Osteocyte (in vitro differentiated cells): ENCODE measurements at regions not wholly inside any gene's neighbourhood (a gene's known extent, or its start where the extent isn't known, plus 50 kb on each side); places are given as distances from the start of the nearest gene placed in this dataset.

Source experiments
- DNase-seq: peaks from one replicate; pipeline ENCODE4 v3.0.0; 2021; ENCODE audit warnings: mixed read lengths; ENCODE audit not compliant: unreplicated experiment; ENCODE audit errors: extremely low spot score
- H3K27ac Mint-ChIP-seq: one replicate; pipeline ENCODE4 v1.8.0; 2021; ENCODE audit warnings: mild to moderate bottlenecking, mixed read lengths; ENCODE audit not compliant: unreplicated experiment
- H3K27me3 Mint-ChIP-seq: one replicate; pipeline ENCODE4 v1.8.0; 2021; ENCODE audit warnings: mixed read lengths; ENCODE audit not compliant: unreplicated experiment
- H3K36me3 Mint-ChIP-seq: one replicate; pipeline ENCODE4 v1.8.0; 2021; ENCODE audit warnings: mixed read lengths; ENCODE audit not compliant: unreplicated experiment
- H3K4me1 Mint-ChIP-seq: one replicate; pipeline ENCODE4 v1.8.0; 2021; ENCODE audit warnings: mixed read lengths; ENCODE audit not compliant: unreplicated experiment
- H3K4me3 Mint-ChIP-seq: one replicate; pipeline ENCODE4 v1.8.0; 2021; ENCODE audit warnings: mild to moderate bottlenecking, moderate library complexity, mixed read lengths; ENCODE audit not compliant: unreplicated experiment
- H3K9me3 Mint-ChIP-seq: one replicate; pipeline ENCODE4 v1.8.0; 2021; ENCODE audit warnings: mixed read lengths; ENCODE audit not compliant: unreplicated experiment
- TF ChIP-seq, protein P1 (sequence below): fragments of 200-600 bp; sonication (generic); IDR thresholded peaks from 2 replicates; pipeline ENCODE4 v1.5.0; 2021; ENCODE audit warnings: antibody characterized with exemption, mild to moderate bottlenecking, moderate library complexity

DNA sequence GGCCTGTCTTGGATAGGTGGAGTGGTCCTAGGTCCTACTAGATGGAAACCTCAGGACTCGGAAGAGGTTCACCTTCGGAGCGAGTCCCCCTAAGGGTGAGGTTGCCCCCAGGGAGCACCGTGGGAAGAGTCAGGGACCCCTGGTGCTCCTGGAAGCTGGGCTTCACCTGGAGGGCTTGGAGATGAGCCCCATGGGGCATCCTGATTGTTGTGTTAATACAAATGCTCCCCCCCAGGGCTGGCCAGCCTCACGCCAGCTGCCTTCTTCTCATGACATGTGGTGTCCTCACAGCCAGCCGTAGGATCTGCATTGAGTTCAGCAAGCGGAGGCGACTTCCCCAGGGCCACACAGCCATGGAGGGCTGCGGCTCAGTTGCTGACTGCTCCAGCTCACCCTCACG is 1487.5 kb downstream of the BRD1 start:
- Mint-ChIP-seq H3K36me3 (no peaks in the 10 kb centered on the region), H3K27ac (no peak overlapping the region), H3K4me3 (no peak overlapping the region), H3K4me1 (peaks cover 12% of the 10 kb centered on the region), H3K9me3 (no peaks in the 10 kb centered on the region), H3K27me3 (no peaks in the 10 kb centered on the region)
- no peak for DNase-seq
- TF ChIP-seq, protein P1, sequence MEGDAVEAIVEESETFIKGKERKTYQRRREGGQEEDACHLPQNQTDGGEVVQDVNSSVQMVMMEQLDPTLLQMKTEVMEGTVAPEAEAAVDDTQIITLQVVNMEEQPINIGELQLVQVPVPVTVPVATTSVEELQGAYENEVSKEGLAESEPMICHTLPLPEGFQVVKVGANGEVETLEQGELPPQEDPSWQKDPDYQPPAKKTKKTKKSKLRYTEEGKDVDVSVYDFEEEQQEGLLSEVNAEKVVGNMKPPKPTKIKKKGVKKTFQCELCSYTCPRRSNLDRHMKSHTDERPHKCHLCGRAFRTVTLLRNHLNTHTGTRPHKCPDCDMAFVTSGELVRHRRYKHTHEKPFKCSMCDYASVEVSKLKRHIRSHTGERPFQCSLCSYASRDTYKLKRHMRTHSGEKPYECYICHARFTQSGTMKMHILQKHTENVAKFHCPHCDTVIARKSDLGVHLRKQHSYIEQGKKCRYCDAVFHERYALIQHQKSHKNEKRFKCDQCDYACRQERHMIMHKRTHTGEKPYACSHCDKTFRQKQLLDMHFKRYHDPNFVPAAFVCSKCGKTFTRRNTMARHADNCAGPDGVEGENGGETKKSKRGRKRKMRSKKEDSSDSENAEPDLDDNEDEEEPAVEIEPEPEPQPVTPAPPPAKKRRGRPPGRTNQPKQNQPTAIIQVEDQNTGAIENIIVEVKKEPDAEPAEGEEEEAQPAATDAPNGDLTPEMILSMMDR, result no peak

DNA sequence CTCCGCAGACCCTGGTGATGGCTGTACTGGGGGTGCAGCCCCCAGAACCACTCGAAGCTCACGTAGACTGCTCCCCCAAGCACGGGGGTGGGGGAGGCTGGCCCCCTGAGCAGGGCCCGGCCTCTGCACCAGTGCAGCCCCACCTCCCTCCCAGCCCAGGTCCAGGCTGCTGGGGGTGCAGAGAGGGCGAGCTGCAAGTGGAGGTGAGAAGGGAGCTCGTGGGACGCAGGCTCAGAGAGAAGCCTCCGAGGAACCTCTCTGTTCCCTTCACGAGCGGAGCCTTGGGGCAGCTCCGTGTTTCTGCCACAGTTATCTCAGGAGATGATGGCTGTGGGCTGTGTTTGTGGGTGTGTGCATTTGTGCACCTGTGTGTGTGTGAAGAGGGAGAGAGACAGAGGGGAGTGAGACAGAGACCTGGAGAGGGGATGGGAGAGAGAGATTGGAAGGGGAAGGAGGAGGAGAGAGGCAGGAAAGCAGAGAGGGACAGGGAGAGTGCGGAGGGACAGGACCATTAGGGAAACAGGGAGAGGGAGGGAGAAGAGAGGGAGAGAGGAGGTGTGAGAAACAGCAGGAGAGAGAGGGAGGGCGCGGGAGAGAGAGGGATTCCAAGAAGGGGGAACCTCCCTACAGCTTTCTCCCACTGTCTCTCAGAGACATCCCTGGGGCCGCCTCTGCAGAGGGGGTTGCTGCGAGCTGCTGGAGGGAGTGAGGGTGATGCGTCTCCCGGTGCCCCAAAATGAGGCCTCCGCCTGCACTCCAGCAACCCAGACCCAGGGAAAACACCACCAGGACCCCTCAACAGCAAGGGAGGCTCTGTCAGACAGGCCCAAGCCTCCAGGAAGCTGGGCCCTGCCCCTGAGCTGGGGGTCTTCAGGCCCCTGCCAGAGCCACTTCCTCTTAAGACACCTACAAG is 1488.6 kb downstream of the BRD1 start:
- no peaks in the 10 kb centered on the region for H3K27me3 Mint-ChIP-seq
- H3K36me3 Mint-ChIP-seq, result no peaks in the 10 kb centered on the region
- H3K9me3 Mint-ChIP-seq, result no peaks in the 10 kb centered on the region
- TF ChIP-seq, protein P1, result no peak
- peaks cover 12% of the 10 kb centered on the region for H3K4me1 Mint-ChIP-seq
- DNase-seq, result no peak
- no peak overlapping the region for H3K4me3 Mint-ChIP-seq
- H3K27ac Mint-ChIP-seq, result no peak overlapping the region

DNA sequence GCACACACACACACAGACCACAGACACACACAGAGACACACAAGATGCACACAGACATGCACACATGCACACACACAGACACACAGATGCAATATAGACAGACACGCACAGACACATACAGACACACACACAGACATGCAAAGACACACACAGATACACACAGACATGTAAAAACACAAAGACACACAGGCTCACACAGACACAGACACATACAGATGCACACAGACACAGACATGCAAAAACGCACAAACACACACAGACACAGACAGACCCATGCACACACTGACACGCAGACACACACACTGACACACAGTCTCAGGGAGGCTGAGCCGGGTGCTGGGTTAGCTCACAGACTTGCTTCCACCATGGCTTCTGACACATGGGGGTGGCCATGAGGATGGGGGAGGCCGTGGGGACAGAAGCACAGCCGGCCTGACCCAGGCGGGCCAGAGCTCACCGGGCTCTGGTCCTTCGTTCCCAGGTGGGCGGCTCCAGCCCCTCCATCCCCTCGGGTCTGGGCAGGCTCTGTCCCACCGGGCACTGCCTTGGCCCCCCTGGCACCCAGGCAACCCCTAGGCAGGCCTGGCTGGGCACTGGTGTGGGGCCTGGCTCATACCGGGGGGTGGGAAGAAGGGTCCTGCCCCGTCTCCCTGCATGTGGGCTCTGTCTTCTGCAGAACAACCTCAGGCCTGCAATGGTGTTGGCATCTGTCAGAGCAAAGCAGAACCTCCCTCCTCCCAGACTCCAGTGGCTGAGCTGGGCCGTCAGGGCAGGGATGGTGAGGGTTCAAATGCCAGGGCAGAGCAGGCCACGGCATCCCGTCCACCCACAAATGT is 1489.5 kb downstream of the BRD1 start:
- TF ChIP-seq, protein P1, result no peak
- DNase-seq, result no peak
- Mint-ChIP-seq H3K36me3 (no peaks in the 10 kb centered on the region), H3K4me1 (peaks cover 12% of the 10 kb centered on the region), H3K27ac (no peak overlapping the region), H3K27me3 (no peaks in the 10 kb centered on the region), H3K4me3 (no peak overlapping the region), H3K9me3 (no peaks in the 10 kb centered on the region)

DNA sequence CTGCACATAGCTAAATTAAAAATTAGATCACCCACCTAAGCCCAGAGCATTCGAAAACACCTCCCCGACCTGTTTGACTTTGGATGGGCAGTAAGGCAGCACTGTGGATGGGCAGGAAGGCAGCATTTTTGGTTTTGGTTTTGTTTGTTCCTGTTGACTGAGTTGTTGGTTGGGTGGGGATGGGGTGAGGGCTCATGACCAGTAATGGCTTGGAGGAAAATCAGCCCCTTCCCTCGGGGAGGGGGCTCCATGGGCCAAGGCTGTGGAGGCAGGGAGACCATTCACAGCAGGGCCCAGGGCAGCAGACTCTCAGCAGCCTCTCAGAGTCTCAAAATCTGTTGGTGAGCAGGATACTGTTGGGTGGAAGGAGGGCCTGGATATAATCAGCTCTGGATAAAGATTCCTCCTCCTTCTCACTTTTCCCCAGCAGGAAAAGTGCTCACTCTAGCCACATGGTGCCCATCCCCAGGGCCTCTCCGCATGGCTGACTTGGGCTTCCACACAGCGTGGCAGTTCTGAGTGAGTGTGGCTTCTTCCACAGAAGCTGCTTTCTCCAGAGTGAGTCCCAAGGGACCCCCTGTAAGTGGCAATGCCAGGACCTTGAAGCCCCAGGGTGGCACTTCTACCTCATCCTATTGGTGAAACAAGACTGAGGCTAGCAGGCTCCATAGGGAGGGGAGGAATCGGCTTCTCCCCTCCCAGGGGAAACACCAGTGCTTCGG is 1491.2 kb downstream of the BRD1 start:
- Mint-ChIP-seq H3K36me3 (no peaks in the 10 kb centered on the region), H3K4me1 (peaks cover 9% of the 10 kb centered on the region), H3K4me3 (no peak overlapping the region), H3K9me3 (no peaks in the 10 kb centered on the region), H3K27me3 (no peaks in the 10 kb centered on the region), H3K27ac (no peak overlapping the region)
- DNase-seq, result no peak
- TF ChIP-seq, protein P1, result no peak
